ENCODE measurements at regions not wholly inside any gene's neighbourhood (a gene's known extent, or its start where the extent isn't known, plus 50 kb on each side); places are given as distances from the start of the nearest gene placed in this dataset.

DNA sequence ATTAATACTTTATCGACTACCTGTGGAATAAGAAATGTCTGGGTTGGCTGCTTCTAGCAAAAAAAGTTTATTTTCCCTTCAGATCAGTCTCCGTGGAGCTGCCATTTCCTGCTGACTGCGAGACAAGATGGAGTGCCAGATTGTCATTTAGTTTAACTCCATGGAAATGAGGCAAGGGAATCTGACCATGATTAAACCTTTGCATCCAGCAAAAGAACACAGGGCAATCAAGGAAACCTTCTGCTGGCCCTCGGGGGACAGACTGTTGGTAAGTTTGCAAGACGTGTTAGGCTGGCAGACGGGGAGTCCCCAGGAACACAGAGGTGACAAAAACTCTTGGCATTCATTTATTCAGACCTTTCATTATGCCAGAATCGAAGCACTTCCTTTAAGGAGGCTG is 52.2 kb upstream of the SPACA1 start:
- FAIRE-seq, result no peak

- no peak for FAIRE-seq
Observed at GRCh38 chr6:87993356-87993755, 54.3 kb upstream of the SPACA1 start.

DNA sequence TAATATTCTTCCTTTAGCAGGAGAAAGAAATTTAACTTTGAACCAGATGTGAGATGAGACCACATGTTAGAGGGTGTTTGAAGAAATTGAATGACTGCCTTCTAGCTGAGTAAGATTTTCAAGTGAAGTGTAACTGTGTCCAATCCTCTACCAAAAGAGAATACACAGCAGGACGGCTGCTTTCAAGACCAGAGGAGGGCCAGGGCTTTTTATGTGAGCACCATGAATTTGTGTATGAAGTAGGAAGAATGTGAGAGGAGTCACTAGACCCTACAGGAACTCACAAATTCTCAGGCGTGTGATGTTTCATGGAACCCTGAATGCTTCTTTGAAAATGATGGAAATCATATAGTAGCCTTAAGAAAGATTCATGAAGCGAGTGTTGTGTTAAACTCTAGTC is 56.8 kb upstream of the SPACA1 start:
- FAIRE-seq, result no peak

DNA sequence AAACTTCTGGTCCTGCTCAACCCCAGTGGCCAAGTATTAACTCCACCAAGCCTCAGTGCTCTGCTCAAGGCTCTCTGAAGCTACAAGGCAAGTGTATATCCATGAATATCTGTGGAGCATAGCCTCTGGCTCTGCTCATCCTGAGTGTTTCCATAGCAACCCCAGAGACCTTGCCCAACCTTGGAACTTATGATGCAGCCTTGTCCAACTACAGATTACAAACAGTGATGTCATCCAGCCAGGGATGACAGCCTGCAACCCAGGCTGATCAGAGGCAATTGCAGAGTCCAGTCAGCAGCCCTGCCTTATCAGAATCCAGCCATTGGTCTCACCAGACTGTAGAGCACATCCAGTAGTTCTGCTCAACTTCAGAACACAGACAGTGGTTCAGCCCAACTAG is 65.5 kb upstream of the SPACA1 start:
- no peak for FAIRE-seq

GRCh38 chr6:87979737-87980136 is 67.9 kb upstream of the SPACA1 start:
- FAIRE-seq, result no peak

- no peak for FAIRE-seq
Observed at GRCh38 chr6:87976616-87977015, 71.0 kb upstream of the SPACA1 start.

GRCh38 chr6:87975561-87975960 is 72.1 kb upstream of the SPACA1 start:
- FAIRE-seq, result no peak

- no peak for FAIRE-seq
Observed at GRCh38 chr6:87972279-87972678, 75.4 kb upstream of the SPACA1 start.

GRCh38 chr6:87971605-87972262 is 75.9 kb upstream of the SPACA1 start:
- FAIRE-seq, result no peak

GRCh38 chr6:87968435-87969278 is 79.0 kb upstream of the SPACA1 start:
- FAIRE-seq, result no peak

GRCh38 chr6:87965806-87966205 is 81.8 kb upstream of the SPACA1 start:
- FAIRE-seq, result no peak

GRCh38 chr6:87959083-87959482 is 88.6 kb upstream of the SPACA1 start:
- FAIRE-seq, result no peak

DNA sequence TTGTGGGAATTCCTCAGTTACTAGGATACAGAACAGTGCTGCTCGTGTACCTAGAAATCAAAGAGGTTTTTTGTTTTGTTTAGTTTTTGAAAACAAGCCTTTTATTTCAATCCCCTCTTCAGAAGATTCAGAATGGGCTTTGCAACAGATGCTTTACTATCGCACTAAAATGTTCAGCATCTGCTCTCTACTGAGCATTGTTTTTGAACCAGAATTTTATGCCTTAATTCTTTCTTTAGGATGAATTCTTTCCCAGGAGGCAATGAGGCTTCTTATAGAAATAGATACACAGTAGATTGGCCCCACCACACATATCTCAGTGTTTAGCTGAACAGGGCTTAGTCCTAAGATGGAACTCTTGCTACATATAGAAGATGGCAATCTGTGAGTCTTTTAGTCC is 95.9 kb upstream of the SPACA1 start:
- FAIRE-seq, result no peak

DNA sequence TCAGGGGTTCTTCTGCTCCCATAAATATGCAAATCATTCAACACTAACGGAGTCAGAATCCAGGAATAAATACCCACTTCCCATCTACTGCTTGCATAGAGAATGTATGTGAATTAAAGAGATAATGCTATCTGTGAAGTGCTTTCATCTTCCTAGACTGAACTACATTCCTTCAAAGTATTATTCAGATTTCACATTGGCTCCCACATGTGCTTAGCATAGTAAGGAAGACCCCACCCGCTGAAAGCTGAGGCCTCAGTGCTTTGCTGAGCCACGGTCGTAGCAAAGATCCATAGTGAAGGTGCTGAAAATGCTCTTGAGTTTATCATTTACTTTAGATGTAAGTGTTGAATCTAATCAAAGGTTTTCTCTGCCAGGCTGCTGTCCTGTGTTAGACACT is 97.0 kb upstream of the SPACA1 start:
- FAIRE-seq, result no peak

- no peak for FAIRE-seq
Observed at GRCh38 chr6:87949194-87949593, 98.4 kb upstream of the SPACA1 start.

DNA sequence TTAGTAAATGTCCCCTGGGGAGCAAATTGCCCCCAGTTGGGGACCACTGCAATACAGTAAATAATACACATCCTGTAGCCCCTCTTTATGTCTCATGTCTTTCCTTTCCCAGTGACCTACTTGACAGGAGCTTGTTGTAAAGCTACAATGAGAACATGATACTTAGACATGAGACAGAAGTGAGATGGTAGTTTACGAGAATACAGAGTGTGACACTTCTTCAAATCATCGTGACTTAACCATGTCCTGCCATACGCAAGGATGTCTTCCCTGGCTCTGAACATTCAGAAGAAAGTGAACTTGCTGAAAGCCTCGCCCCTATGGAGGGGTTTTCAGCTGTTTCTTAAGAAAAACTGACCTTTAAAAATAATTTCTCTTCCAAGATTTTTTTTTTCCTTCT is 101.0 kb upstream of the SPACA1 start:
- no peak for FAIRE-seq

DNA sequence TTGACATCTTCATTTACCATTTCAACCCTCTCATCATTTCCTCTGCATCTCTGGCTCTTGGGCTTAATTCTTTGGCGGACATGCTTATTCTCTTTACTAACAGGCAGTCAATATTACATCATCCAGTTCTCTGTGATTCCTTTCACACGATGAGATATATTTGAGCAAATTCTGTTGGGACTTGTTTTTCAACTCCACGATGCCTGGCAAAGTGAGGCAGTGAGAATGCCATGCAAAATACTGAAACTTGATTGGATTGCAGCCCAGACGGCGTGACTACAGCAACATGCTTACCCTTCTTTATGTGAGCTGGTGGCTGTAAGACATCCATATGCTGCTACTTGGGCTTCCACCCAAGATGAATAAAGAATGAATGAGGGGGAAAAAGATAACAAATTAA is 101.7 kb upstream of the SPACA1 start:
- FAIRE-seq, result no peak

- FAIRE-seq, result no peak
Observed at GRCh38 chr6:87945181-87945580, 102.5 kb upstream of the SPACA1 start.

- FAIRE-seq, result no peak
Observed at GRCh38 chr6:87944541-87944954, 103.1 kb upstream of the SPACA1 start.

DNA sequence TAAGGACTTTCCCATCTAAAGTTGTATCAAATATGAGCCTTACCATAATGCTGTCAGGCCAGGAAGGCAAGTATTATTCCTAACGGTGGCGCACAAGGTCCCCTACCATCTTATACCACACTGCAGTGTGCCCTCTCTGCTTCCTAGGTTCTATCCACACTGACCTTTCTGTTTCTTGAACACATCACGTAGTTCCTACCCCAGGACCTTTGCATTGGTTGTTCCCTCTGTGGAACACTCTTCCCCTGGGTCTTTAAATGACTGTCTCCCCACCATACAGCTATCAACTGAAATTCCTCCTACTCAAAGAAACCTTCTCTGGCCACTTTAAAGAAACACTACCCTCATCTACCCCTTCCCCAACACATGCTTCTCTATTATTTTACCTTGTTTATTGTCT is 104.5 kb upstream of the SPACA1 start:
- no peak for FAIRE-seq

DNA sequence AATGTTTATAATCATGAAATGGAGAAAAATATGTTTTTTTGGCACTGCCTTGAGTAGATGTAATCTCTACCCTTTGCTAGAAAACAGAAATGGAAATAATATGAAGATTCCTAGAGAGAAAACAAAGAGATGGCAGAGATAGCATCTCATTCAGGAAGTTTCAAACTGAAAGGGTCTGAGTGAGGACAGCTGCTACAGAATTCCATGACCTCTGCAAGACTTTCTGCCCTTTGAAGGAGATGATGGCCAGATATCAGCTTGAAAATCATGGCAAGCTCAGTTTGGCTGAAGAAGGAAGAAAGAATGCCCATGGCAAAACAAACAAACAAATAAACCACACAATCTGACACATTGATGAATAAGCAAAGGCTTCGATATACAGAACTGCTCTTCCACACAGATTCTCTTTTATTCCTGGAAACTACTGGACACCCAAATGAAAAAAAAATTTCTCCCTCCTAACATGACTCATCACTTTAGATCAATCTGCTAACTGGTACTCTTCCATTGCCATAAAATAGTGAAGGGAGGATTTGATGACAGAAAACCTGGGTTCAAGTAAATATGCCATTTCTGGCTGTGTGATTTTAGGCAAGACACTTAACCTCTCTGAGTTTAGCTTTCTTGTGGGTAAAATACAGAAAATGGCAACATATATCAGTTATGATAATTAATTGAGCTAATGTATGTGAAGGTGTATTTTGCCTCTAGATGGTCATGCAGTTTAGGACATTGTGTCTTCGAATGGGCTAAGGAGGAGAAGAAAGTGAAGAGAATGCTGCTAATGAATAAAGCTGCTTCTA is 105.9 kb upstream of the SPACA1 start:
- FAIRE-seq, result no peak

GRCh38 chr6:87939776-87940175 is 107.9 kb upstream of the SPACA1 start:
- no peak for FAIRE-seq

- no peak for FAIRE-seq
Observed at GRCh38 chr6:87938287-87938686, 109.4 kb upstream of the SPACA1 start.

DNA sequence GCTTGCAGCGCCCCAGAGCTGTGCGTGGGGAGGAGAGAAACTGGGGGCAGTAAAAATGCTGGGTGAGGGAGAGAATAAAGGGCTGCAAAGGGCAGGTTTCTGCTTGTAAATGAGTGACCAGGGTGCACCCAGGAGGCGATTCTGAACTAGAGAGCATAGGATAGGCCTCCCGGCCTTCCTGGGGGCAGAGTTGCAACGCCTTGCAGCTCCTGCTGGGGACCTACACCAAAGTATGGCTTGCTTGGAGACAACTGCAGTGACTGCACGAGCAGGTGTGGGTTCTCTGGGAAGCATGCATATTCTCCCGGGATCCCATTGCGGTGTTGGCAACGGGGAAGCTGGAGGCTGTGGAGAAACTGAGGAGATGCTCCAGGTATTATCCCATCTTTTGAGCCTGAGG is 111.6 kb upstream of the SPACA1 start:
- FAIRE-seq, result no peak
